Heart right ventricle (tissue), 16 donors: ENCODE measurements at regions not wholly inside any gene's neighbourhood (a gene's known extent, or its start where the extent isn't known, plus 50 kb on each side); places are given as distances from the start of the nearest gene placed in this dataset.

ENCODE experiments used
- ATAC-seq, 8 donors: fragments of 200-7000 bp; cut with Tn5 transposase; one replicate each; pipeline ENCODE4 v1.9.1; 2020; ENCODE audit warnings: mild to moderate bottlenecking in 8 of 8, moderate library complexity in 8 of 8, moderate number of reproducible peaks in 1 of 8
- DNase-seq, 2 donors: peaks; one replicate each; pipeline ENCODE4 v3.0.0-alpha.2; 2020
- H3K27ac ChIP-seq, 10 donors: fragments of 200-600 bp; sonication (generic) in 2 of 10; one replicate each; pipeline versions ENCODE4 v1.5.0 to v1.8.0; 2020 to 2022; ENCODE audit warnings: mild to moderate bottlenecking in 3 of 10
- H3K27me3 ChIP-seq, 7 donors: fragments of 200-600 bp; one replicate each; pipeline ENCODE4 v1.8.0; 2021 to 2022; ENCODE audit warnings: mild to moderate bottlenecking in 2 of 7
- H3K36me3 ChIP-seq, 9 donors: fragments of 200-600 bp; sonication (generic) in 1 of 9; one replicate each; pipeline versions ENCODE4 v1.5.0 to v1.8.0; 2020 to 2022; ENCODE audit warnings: mild to moderate bottlenecking in 2 of 9
- H3K4me1 ChIP-seq, 9 donors: fragments of 200-600 bp; sonication (generic) in 1 of 9; one replicate each; pipeline versions ENCODE4 v1.5.0 to v1.8.0; 2020 to 2022; ENCODE audit warnings: mild to moderate bottlenecking in 4 of 9
- H3K4me3 ChIP-seq, 10 donors: fragments of 200-600 bp; sonication (generic) in 2 of 10; one replicate each; pipeline versions ENCODE4 v1.5.0 to v1.8.0; 2020 to 2022; ENCODE audit warnings: mild to moderate bottlenecking in 7 of 10, moderate library complexity in 2 of 10
- H3K9me3 ChIP-seq, 11 donors: fragments of 200-600 bp in 10 of 11; sonication (generic) in 2 of 11; one replicate each; pipeline versions ENCODE4 v1.5.0 to v1.8.0; 2013 to 2022; ENCODE audit warnings: mild to moderate bottlenecking in 2 of 11, control low read depth in 1 of 11, moderate library complexity in 1 of 11
- CTCF ChIP-seq, 9 donors: fragments of 200-600 bp; sonication (generic) in 2 of 9; IDR thresholded peaks; one replicate each; pipeline versions ENCODE4 v1.5.0 to v1.8.0; 2021 to 2022; ENCODE audit warnings: antibody characterized with exemption in 9 of 9, mild to moderate bottlenecking in 5 of 9, moderate library complexity in 1 of 9
- WGBS, 2 donors: extraction: QIAGEN DNeasy Blood & Tissue Kit; methylation state at CpG; one replicate each; pipeline ENCODE4 v1.1.7; 2013; ENCODE audit warnings: inconsistent platforms in 1 of 2; 5-methylcytosine and 5-hydroxymethylcytosine counted together
- intact Hi-C, 10 donors: fragments of 100-400 bp; cut with DNase I; formaldehyde crosslinking; loops; one replicate each; pipeline versions ENCODE4 v1.11.1 to v1.14.2; 2022
- donor health status: Arrhythmogenic right ventricular cardiomyopathy.
- donor health status: ischemic (EF 13 %, LVEDD 7.1; RV severe dilation, severe dysfunction).
- donor health status: healthy with polysubstance abuse.
- donor health status: DM: no; HTN: yes; CAD: no.
- donor health status: DM: no; HTN: no; CAD: no.
- donor health status: ischemic (EF 25% LVEDD 6.9; RV normal size, moderate dysfunction).
- donor health status: ischemic (EF 25% LVEDD 5.7; RV mildly dilated, moderate dysfunction).
- donor health status: healthy.
- donor health status: DM: yes; HTN: yes; CAD: no.
- donor health status: Ischemic cardiomyopathy.
- donor health status: ischemic (EF 35%, LVEDD 5.7; RV mildly dilated, moderate dysfunction).
- donor health status: nonischemic (EF 11% LVEDD 7.7; RV severe dilation, severe dysfunction).
- donor health status: DM: yes; HTN: yes; CAD: no.
- donor health status: PGD.
- donor health status: ischemic (EF 29% LVEDD 5.4; RV normal size, mild dysfunction).
- donor health status: nonischemic (EF 23%, LVEDD 6.1; RV moderate dilation, normal function).

DNA sequence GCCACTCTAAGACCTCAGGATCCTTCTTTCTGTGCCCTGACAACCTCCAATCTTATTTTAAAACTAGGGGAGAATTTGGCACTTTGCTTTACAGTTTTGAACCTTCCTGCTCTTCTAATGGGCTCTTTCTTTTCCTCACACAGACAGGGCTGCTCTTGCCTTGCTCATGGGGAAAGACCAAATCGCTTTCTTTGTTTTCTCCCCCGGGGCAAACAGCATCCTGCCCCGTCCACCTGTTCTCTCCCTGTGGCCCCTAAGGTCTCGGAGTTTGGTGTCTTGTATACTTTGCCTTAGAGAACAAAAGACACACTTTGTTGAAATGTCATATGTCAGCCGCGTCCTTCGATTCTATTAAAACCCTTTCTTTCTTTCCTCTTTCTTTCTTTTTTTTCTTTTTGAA, 306.7 kb upstream of the SALL1 start:
- Histone ChIP-seq H3K4me1 (no peaks in the 10 kb centered on the region), H3K4me3 (no peak overlapping the region), H3K27ac (no peak overlapping the region), H3K9me3 (no peaks in the 10 kb centered on the region), H3K27me3 (no peaks in the 10 kb centered on the region), H3K36me3 (no peaks in the 10 kb centered on the region)
- no peak for ATAC-seq
- no peak for TF ChIP-seq CTCF (IDR thresholded peaks at IDR 0.05)
- WGBS, 2 donors, result 75 to 87% methylated on average over 7 of the region's 7 CpGs
- intact Hi-C loops, result no loop called here
- no peak for DNase-seq

DNA sequence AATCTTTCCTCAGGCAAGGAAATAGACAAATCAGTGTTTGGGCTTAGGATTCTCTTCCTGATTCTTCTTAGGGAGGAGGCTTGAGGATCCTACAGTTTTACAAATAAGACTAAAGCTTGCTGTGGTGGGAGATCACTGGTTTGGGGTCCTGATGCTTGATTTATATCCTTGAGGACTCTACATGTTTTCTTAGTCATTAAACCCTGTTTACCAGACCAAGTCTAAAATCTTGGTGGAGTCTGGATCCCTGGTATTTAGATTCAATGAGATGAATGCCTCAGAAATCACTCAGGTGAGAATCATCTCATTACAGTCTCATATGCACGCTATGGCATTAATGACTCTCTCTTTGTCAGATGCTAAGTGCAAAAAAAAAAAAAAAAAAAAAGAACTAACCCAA, 304.3 kb upstream of the SALL1 start:
- no peaks in the 10 kb centered on the region for H3K36me3 ChIP-seq
- ATAC-seq (no peak), DNase-seq (no peak)
- H3K4me1 ChIP-seq, result no peaks in the 10 kb centered on the region
- H3K27ac ChIP-seq, result no peak overlapping the region
- no peak overlapping the region for H3K4me3 ChIP-seq
- H3K27me3 ChIP-seq, result no peaks in the 10 kb centered on the region
- no peak for TF ChIP-seq CTCF (IDR thresholded peaks at IDR 0.05)
- no peaks in the 10 kb centered on the region for H3K9me3 ChIP-seq
- 91 to 95% methylated on average over 1 of the region's 1 CpG for WGBS, 2 donors
- intact Hi-C loops, result no loop called here

DNA sequence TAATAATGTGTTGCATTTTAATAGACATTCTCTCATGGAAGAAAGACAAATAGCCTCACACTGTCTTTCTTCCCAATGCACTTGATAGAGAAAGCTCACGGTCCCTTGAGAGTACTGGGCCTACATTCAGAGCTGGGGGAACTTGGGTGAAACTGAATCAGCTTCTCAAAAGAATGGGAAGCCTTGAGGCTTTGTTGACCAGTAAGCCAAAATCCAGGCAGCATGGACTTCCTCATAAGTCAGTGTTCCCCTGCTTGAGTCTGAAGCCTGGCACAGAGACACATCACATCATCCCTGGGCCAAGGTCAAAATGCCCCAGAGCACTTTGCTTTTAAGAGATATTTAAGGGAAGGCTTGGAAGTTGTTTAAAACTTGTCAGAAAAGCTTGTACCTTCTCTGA, 302.2 kb upstream of the SALL1 start:
- Histone ChIP-seq H3K36me3 (no peaks in the 10 kb centered on the region), H3K4me1 (no peaks in the 10 kb centered on the region), H3K27ac (no peak overlapping the region), H3K9me3 (no peaks in the 10 kb centered on the region), H3K27me3 (peaks cover 0 to 7% (median 0%) of the 10 kb centered on the region in 7 donors), H3K4me3 (no peak overlapping the region)
- TF ChIP-seq CTCF (IDR thresholded peaks at IDR 0.05), result no peak
- no peak for ATAC-seq
- intact Hi-C loops, result no loop called here
- no peak for DNase-seq
- WGBS, 2 donors, result 58 to 69% methylated on average over 1 of the region's 1 CpG

GRCh38 chr16:51450909-51451308, 299.8 kb upstream of the SALL1 start:
- ATAC-seq, result no peak
- 67% methylated on average over 3 of the region's 3 CpGs for WGBS, 2 donors
- Histone ChIP-seq H3K36me3 (no peaks in the 10 kb centered on the region), H3K27ac (no peak overlapping the region), H3K9me3 (no peaks in the 10 kb centered on the region), H3K27me3 (peaks cover 0 to 7% (median 0%) of the 10 kb centered on the region in 7 donors), H3K4me3 (no peak overlapping the region), H3K4me1 (no peaks in the 10 kb centered on the region)
- DNase-seq, result no peak
- no peak for TF ChIP-seq CTCF (IDR thresholded peaks at IDR 0.05)
- intact Hi-C loops, result no loop called here

DNA sequence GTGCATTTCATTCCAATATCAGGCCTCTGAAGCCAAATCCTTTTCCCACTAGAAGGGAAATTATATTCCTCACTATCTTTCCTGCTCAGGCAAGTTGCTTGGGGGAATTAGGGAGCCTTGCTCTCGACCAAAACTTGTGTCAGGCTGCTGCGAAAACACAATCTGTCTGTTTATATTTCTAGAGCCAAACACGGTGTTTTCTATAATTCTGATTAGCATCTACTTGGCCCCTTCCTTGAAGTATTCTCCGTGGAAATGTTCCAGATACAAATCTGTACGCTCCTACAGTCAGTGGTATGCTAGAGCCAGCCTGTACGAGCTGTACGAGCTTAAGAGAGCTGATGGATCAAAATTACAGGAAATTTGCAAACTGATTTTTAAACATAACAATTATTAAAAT, 299.3 kb upstream of the SALL1 start:
- DNase-seq (no peak), ATAC-seq (no peak)
- Histone ChIP-seq H3K27me3 (peaks cover 0 to 7% (median 0%) of the 10 kb centered on the region in 7 donors), H3K9me3 (no peaks in the 10 kb centered on the region), H3K4me1 (no peaks in the 10 kb centered on the region), H3K27ac (no peak overlapping the region), H3K4me3 (no peak overlapping the region), H3K36me3 (no peaks in the 10 kb centered on the region)
- WGBS, 2 donors, result 30 to 32% methylated on average over 7 of the region's 7 CpGs
- intact Hi-C loops, result no loop called here
- no peak for TF ChIP-seq CTCF (IDR thresholded peaks at IDR 0.05)
